Upper lobe of left lung (tissue), 4 donors: ENCODE measurements at regions not wholly inside any gene's neighbourhood (a gene's known extent, or its start where the extent isn't known, plus 50 kb on each side); places are given as distances from the start of the nearest gene placed in this dataset.

ENCODE experiments used
- EP300 ChIP-seq, 4 donors: sonication (generic); formaldehyde crosslinking; IDR thresholded peaks; one replicate each; pipeline ENCODE4 v1.5.1; 2017; ENCODE audit warnings: antibody characterized with exemption in 4 of 4, control low read depth in 2 of 4
- POLR2AphosphoS5 ChIP-seq, 2 donors: sonication (generic); formaldehyde crosslinking; IDR thresholded peaks; one replicate each; pipeline ENCODE4 v1.5.1; 2017; ENCODE audit warnings: antibody characterized with exemption in 2 of 2
- TF ChIP-seq, protein P1 (sequence below), 6 experiments: fragments of 450-650 bp in 4 of 6; fragments of 200-600 bp in 2 of 6; sonication (generic) in 2 of 6; IDR thresholded peaks; one replicate each; pipeline ENCODE4 v1.5.1; 2016 to 2019; ENCODE audit warnings: antibody characterized with exemption in 6 of 6

DNA sequence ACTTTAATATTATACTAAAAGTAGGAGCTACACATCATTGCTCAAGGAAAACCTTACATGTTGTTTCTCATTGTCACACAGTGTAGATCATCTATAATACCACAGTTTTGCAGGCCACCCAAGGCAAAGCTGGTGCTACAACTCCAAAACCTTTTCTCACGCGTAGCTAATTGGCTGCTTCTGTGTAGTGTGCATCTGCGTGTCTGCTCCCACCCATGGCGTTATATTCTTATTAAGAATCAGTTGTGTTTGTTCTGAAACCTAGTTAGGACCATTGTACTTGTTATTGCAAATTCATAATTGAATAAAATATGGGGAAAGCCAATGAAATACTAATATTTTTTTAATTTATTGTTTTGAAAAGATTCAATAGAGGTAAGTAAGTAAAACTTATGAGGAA is 83.9 kb downstream of the RBM43 start:
- TF ChIP-seq, protein P1, sequence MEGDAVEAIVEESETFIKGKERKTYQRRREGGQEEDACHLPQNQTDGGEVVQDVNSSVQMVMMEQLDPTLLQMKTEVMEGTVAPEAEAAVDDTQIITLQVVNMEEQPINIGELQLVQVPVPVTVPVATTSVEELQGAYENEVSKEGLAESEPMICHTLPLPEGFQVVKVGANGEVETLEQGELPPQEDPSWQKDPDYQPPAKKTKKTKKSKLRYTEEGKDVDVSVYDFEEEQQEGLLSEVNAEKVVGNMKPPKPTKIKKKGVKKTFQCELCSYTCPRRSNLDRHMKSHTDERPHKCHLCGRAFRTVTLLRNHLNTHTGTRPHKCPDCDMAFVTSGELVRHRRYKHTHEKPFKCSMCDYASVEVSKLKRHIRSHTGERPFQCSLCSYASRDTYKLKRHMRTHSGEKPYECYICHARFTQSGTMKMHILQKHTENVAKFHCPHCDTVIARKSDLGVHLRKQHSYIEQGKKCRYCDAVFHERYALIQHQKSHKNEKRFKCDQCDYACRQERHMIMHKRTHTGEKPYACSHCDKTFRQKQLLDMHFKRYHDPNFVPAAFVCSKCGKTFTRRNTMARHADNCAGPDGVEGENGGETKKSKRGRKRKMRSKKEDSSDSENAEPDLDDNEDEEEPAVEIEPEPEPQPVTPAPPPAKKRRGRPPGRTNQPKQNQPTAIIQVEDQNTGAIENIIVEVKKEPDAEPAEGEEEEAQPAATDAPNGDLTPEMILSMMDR (IDR thresholded peaks at IDR 0.05), result no peak
- TF ChIP-seq EP300 (IDR thresholded peaks at IDR 0.05), result no peak
- TF ChIP-seq POLR2AphosphoS5 (IDR thresholded peaks at IDR 0.05), result no peak
